Neural crest cell (in vitro differentiated cells): ENCODE measurements at regions not wholly inside any gene's neighbourhood (a gene's known extent, or its start where the extent isn't known, plus 50 kb on each side); places are given as distances from the start of the nearest gene placed in this dataset.

Experiments used
- DNase-seq: peaks from one replicate; pipeline ENCODE4 v3.0.0; 2021; ENCODE audit warnings: low read depth, mixed read lengths, low spot score
- H3K27ac Mint-ChIP-seq: one replicate; pipeline ENCODE4 v1.8.0; 2021; ENCODE audit warnings: mild to moderate bottlenecking, mixed read lengths; ENCODE audit not compliant: unreplicated experiment
- H3K27me3 Mint-ChIP-seq: 2 replicates; pipeline ENCODE4 v1.8.0; 2021; ENCODE audit warnings: low read depth, mild to moderate bottlenecking, mixed read lengths
- H3K36me3 Mint-ChIP-seq: 2 replicates; pipeline ENCODE4 v1.8.0; 2021; ENCODE audit warnings: low read depth, mild to moderate bottlenecking, mixed read lengths
- H3K4me1 Mint-ChIP-seq: 2 replicates; pipeline ENCODE4 v1.8.0; 2021; ENCODE audit warnings: mixed read lengths
- H3K4me3 Mint-ChIP-seq: one replicate; pipeline ENCODE4 v1.8.0; 2021; ENCODE audit warnings: mild to moderate bottlenecking, mixed read lengths
- H3K9me3 Mint-ChIP-seq: 2 replicates; pipeline ENCODE4 v1.8.0; 2021; ENCODE audit warnings: mixed read lengths
- TF ChIP-seq, protein P1 (sequence below): fragments of 200-600 bp; sonication (generic); conservative IDR thresholded peaks from 2 replicates; pipeline ENCODE4 v1.5.0; 2021; ENCODE audit warnings: antibody characterized with exemption, mild to moderate bottlenecking

DNA sequence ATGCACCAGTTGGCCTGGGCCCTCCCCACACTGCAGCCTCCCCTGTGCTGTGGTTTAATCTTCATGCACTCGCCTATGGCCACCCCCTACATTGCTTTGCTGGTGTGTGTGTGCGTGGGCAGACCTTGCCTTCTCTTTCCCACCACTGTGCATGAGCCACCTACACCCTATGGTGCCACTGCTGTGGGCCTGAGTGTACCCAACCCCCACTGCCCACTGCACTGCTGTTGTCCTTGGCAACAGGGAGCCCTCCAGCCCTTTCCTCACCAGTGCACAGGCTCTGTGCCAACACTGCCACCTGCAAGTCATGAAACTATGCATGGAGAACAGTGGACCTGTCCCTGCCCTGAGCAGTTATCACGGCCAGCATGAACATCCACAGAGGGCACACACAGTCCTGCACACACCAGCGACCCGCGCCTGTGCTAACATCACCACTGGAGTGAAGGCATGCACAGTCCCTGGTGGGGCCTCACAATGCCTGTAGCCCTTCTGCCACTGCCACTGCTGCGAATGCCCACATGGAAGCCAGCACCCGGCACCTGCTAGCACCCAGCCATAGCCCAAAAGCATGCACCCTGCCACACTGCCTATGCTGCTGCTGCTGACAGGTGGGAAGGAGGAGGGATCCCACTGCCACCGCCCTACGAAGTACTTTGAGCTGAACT lies 237.8 kb upstream of the ARSJ start:
- Mint-ChIP-seq H3K4me3 (no peak overlapping the region), H3K4me1 (no peaks in the 10 kb centered on the region), H3K27me3 (no peaks in the 10 kb centered on the region), H3K36me3 (peaks cover 4% of the 10 kb centered on the region), H3K27ac (no peak overlapping the region), H3K9me3 (peaks cover 4% of the 10 kb centered on the region)
- DNase-seq: no peak
- TF ChIP-seq, protein P1, sequence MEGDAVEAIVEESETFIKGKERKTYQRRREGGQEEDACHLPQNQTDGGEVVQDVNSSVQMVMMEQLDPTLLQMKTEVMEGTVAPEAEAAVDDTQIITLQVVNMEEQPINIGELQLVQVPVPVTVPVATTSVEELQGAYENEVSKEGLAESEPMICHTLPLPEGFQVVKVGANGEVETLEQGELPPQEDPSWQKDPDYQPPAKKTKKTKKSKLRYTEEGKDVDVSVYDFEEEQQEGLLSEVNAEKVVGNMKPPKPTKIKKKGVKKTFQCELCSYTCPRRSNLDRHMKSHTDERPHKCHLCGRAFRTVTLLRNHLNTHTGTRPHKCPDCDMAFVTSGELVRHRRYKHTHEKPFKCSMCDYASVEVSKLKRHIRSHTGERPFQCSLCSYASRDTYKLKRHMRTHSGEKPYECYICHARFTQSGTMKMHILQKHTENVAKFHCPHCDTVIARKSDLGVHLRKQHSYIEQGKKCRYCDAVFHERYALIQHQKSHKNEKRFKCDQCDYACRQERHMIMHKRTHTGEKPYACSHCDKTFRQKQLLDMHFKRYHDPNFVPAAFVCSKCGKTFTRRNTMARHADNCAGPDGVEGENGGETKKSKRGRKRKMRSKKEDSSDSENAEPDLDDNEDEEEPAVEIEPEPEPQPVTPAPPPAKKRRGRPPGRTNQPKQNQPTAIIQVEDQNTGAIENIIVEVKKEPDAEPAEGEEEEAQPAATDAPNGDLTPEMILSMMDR: no peak

DNA sequence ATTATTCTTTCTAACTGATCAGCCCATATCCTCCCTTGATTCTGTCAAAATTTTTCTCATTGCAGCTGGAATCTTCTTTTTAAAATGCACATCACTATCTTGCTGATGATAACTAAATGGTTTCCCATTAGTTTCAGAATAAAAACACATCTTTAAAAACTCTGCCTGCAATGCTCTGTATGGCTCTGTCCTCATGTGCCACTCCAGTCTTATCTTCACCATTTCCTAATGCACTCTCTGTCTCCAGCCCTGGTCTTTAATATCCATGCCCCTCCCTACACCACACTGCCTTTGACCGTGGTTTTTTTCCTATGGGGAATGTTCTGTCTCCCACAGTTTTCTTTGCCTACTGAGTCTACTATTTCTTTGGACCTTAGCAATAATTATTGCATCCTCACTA lies 244.1 kb upstream of the ARSJ start:
- H3K9me3 Mint-ChIP-seq: no peaks in the 10 kb centered on the region
- no peaks in the 10 kb centered on the region for H3K27me3 Mint-ChIP-seq
- no peaks in the 10 kb centered on the region for H3K4me1 Mint-ChIP-seq
- no peak overlapping the region for H3K27ac Mint-ChIP-seq
- TF ChIP-seq, protein P1: no peak
- no peaks in the 10 kb centered on the region for H3K36me3 Mint-ChIP-seq
- H3K4me3 Mint-ChIP-seq: no peak overlapping the region
- DNase-seq: no peak

DNA sequence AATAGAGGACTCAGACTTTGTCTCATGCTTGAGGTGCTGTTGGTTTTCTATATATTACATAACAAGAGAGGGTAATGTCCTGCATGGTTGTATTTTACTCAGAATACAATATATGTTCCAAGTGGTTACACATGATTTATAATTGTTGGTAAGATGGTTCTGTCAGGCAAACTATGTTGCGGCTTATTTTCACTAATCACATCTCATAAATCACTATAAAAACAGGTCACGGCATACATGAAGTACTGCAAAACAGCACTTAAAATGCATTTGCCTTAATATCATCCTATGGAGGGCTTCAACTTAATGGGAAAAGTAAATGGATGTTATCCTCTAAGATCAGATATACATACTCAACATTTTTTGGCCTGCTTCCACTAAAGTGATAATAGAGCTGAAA lies 246.0 kb upstream of the ARSJ start:
- H3K27me3 Mint-ChIP-seq: no peaks in the 10 kb centered on the region
- no peak overlapping the region for H3K4me3 Mint-ChIP-seq
- H3K36me3 Mint-ChIP-seq: no peaks in the 10 kb centered on the region
- no peaks in the 10 kb centered on the region for H3K9me3 Mint-ChIP-seq
- no peak for DNase-seq
- TF ChIP-seq, protein P1: no peak
- no peaks in the 10 kb centered on the region for H3K4me1 Mint-ChIP-seq
- no peak overlapping the region for H3K27ac Mint-ChIP-seq

DNA sequence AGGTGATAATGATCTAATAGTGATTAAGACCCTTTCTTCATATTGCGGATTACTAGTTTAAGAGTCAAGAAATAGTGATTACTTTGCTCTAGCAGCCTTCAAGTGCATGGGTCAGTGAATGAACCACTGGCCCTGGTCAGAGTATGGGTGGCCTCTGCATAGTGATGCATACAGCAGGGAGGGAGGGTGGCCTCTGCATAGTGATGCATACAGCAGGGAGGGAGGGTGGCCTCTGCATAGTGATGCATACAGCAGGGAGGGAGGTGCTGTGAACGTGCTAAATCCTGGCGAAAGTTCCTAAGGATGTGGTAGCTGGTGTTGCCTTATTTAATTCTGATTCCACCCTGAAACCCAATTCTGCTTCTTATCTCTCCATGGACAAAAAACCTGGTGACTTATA lies 246.7 kb upstream of the ARSJ start:
- Mint-ChIP-seq H3K27ac (no peak overlapping the region), H3K27me3 (no peaks in the 10 kb centered on the region), H3K4me3 (no peak overlapping the region), H3K9me3 (no peaks in the 10 kb centered on the region), H3K4me1 (no peaks in the 10 kb centered on the region), H3K36me3 (no peaks in the 10 kb centered on the region)
- TF ChIP-seq, protein P1: no peak
- DNase-seq: no peak

DNA sequence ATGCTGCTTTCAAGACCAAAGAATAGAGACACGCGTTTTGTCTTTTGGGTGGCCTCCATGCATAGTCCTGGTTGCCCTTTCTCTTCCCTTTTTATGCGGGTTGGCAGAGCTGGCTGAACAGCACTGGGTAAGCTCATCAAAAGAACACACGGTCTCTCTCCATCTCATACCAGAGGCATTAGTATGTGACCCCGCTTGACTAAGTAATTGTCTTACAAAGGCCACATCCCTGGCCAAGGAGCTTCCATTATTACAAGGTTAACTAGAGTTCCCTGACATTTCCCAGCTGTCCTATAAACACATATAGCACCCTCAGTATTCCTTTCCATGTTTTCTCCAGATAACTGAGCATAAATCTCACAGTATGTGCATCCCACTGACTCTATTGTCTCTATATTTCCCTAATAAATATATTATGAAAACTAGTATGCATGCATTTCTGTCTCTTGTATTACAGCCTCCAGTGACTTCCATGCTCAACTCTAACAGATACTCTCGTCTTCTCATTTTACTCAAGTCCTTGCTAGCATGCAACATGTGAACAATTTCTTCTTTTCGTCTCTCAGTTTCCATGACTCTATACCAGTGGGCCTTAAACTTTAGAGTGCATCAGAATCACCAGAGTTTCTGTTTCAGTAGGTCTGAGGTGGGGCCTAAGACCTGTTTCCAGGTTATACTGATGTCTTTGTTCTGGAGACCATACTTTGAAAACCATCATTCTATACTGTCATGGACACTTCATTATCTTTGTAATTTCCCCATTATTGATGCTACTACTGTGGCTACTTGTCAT lies 247.7 kb upstream of the ARSJ start:
- H3K27me3 Mint-ChIP-seq: no peaks in the 10 kb centered on the region
- no peak overlapping the region for H3K4me3 Mint-ChIP-seq
- H3K9me3 Mint-ChIP-seq: no peaks in the 10 kb centered on the region
- no peak overlapping the region for H3K27ac Mint-ChIP-seq
- no peaks in the 10 kb centered on the region for H3K36me3 Mint-ChIP-seq
- TF ChIP-seq, protein P1: no peak
- DNase-seq: no peak
- no peaks in the 10 kb centered on the region for H3K4me1 Mint-ChIP-seq
